ENCODE measurements at regions not wholly inside any gene's neighbourhood (a gene's known extent, or its start where the extent isn't known, plus 50 kb on each side); places are given as distances from the start of the nearest gene placed in this dataset.

GRCh38 chr13:47215736-47216135 is 318.9 kb upstream of the HTR2A start:
- TF ChIP-seq SP3 (tag by site-specific recombination; IDR thresholded peaks at IDR 0.05) = no peak
- no peak for TF ChIP-seq CTCF (tag by site-specific recombination; IDR thresholded peaks at IDR 0.05)
- no peak for TF ChIP-seq ZNF837 (tag by site-specific recombination; IDR thresholded peaks at IDR 0.05)
- no peak for TF ChIP-seq ZBTB21 (tag by site-specific recombination; IDR thresholded peaks at IDR 0.05)
- TF ChIP-seq KLF16 (tag by site-specific recombination; IDR thresholded peaks at IDR 0.05) = no peak
- TF ChIP-seq ZNF354C (tag by site-specific recombination; IDR thresholded peaks at IDR 0.05; ENCODE audit: borderline replicate concordance, low read depth) = no peak
- no peak for TF ChIP-seq ZNF280C (tag by site-specific recombination; IDR thresholded peaks at IDR 0.05)
